HL-60 (cell line): ENCODE measurements at regions not wholly inside any gene's neighbourhood (a gene's known extent, or its start where the extent isn't known, plus 50 kb on each side); places are given as distances from the start of the nearest gene placed in this dataset.

Experiments used
- DNase-seq, 2 experiments: peaks; one replicate each; pipeline ENCODE4 v3.0.0-alpha.2; 2010 to 2020; ENCODE audit warnings: low read depth in 1 of 2, low spot score in 1 of 2
- H3K27ac ChIP-seq: fragments of 250-450 bp; sonication (Bioruptor Pico); replicated peaks from 2 replicates; pipeline ENCODE4 v1.5.1; 2020; ENCODE audit warnings: mild to moderate bottlenecking, moderate library complexity
- H3K27me3 ChIP-seq: fragments of 250-450 bp; sonication (Bioruptor Pico); 2 replicates; pipeline ENCODE4 v1.5.1; 2021; ENCODE audit warnings: mild to moderate bottlenecking, moderate library complexity; ENCODE audit not compliant: insufficient read depth, poor library complexity, severe bottlenecking
- H3K4me3 ChIP-seq: replicated peaks from 2 replicates; pipeline ENCODE4 v1.5.1; 2011; ENCODE audit warnings: mild to moderate bottlenecking, control low read depth, low read length; ENCODE audit not compliant: insufficient read depth
- GABPA ChIP-seq: IDR thresholded peaks from 2 replicates; pipeline ENCODE4 v1.6.1; 2012; ENCODE audit warnings: low read depth
- POLR2AphosphoS5 ChIP-seq: IDR thresholded peaks from 2 replicates; pipeline ENCODE4 v1.6.1; 2012; ENCODE audit warnings: low read depth
- SPI1 ChIP-seq: IDR thresholded peaks from 2 replicates; pipeline ENCODE4 v1.6.1; 2012; ENCODE audit warnings: low read depth, mild to moderate bottlenecking, borderline replicate concordance
- TF ChIP-seq, protein P1 (sequence below): IDR thresholded peaks from one replicate; pipeline ENCODE4 v1.5.1; 2011; ENCODE audit warnings: low read length, control low read depth, inconsistent platforms; ENCODE audit not compliant: insufficient read depth
- TF ChIP-seq, protein P2 (sequence below): IDR thresholded peaks from 2 replicates; pipeline ENCODE4 v1.6.1; 2012; ENCODE audit warnings: low read depth; ENCODE audit not compliant: insufficient replicate concordance

DNA sequence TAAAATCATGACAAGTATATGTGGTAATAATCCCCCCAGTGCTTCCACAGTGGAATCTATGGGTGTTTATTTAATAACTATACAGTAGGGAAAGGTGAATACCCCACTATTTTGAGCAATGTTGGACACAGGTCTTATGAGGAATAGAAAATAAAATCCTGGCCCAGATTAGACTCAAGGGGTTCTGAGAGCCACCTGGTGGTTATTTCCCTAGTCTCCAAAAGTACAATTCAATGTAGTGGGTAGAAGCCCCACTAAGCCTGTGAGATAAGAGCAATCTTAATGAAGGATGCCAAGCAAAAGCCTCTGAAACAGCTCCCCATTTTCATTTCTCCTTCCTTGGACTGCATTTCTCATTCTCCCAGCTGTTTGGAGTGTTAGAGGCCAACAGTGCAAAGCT lies 328.2 kb upstream of the NR3C2 start:
- no peaks in the 10 kb centered on the region for H3K27me3 ChIP-seq
- TF ChIP-seq, protein P1, sequence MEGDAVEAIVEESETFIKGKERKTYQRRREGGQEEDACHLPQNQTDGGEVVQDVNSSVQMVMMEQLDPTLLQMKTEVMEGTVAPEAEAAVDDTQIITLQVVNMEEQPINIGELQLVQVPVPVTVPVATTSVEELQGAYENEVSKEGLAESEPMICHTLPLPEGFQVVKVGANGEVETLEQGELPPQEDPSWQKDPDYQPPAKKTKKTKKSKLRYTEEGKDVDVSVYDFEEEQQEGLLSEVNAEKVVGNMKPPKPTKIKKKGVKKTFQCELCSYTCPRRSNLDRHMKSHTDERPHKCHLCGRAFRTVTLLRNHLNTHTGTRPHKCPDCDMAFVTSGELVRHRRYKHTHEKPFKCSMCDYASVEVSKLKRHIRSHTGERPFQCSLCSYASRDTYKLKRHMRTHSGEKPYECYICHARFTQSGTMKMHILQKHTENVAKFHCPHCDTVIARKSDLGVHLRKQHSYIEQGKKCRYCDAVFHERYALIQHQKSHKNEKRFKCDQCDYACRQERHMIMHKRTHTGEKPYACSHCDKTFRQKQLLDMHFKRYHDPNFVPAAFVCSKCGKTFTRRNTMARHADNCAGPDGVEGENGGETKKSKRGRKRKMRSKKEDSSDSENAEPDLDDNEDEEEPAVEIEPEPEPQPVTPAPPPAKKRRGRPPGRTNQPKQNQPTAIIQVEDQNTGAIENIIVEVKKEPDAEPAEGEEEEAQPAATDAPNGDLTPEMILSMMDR: no peak
- TF ChIP-seq POLR2AphosphoS5 (no peak), SPI1 (no peak), GABPA (no peak)
- TF ChIP-seq, protein P2, sequence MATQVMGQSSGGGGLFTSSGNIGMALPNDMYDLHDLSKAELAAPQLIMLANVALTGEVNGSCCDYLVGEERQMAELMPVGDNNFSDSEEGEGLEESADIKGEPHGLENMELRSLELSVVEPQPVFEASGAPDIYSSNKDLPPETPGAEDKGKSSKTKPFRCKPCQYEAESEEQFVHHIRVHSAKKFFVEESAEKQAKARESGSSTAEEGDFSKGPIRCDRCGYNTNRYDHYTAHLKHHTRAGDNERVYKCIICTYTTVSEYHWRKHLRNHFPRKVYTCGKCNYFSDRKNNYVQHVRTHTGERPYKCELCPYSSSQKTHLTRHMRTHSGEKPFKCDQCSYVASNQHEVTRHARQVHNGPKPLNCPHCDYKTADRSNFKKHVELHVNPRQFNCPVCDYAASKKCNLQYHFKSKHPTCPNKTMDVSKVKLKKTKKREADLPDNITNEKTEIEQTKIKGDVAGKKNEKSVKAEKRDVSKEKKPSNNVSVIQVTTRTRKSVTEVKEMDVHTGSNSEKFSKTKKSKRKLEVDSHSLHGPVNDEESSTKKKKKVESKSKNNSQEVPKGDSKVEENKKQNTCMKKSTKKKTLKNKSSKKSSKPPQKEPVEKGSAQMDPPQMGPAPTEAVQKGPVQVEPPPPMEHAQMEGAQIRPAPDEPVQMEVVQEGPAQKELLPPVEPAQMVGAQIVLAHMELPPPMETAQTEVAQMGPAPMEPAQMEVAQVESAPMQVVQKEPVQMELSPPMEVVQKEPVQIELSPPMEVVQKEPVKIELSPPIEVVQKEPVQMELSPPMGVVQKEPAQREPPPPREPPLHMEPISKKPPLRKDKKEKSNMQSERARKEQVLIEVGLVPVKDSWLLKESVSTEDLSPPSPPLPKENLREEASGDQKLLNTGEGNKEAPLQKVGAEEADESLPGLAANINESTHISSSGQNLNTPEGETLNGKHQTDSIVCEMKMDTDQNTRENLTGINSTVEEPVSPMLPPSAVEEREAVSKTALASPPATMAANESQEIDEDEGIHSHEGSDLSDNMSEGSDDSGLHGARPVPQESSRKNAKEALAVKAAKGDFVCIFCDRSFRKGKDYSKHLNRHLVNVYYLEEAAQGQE: no peak
- H3K4me3 ChIP-seq: no peak overlapping the region
- no peak overlapping the region for H3K27ac ChIP-seq
- no peak for DNase-seq

DNA sequence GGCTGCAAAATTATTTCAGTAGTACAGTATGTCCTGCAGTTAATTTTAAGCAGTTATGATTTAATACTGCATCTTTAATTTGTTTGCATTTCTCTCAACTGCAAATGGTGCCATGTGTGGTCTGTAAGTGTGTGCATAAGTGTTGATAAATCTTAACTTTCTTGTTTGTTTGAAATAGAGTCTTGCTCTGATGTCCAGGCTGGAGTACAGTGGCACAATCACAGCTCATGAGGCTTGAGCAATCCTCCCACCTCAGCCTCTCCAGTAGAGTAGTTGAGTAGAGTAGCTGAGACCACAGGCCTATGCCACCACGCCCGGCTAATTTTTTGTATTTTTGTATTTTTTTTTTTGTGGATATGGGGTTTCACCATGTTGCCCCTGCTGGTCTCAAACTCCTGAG lies 322.5 kb upstream of the NR3C2 start:
- Histone ChIP-seq H3K27ac (no peak overlapping the region), H3K4me3 (no peak overlapping the region), H3K27me3 (no peaks in the 10 kb centered on the region)
- TF ChIP-seq POLR2AphosphoS5 (no peak), GABPA (no peak), SPI1 (no peak)
- TF ChIP-seq, protein P2: no peak
- TF ChIP-seq, protein P1: no peak
- no peak for DNase-seq

DNA sequence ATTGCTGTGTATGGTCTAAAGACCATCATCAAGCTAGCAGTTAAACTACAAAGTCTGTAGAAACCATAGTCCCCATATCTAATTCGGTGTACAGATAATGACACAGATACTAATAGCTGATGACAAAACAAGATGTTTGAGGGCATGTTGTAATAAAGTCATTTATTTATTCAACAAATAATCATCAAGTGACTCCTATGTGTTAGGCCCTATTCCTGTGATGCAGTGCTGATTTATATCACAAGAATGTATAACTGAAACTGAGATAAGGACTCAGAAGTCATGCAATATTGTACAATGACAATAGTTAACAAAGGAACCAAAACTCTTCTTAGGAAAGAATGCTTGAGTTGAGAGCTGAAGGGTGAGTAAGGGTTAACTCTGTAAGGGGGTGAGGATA lies 315.0 kb upstream of the NR3C2 start:
- Histone ChIP-seq H3K4me3 (no peak overlapping the region), H3K27me3 (no peaks in the 10 kb centered on the region), H3K27ac (no peak overlapping the region)
- no peak for DNase-seq
- TF ChIP-seq, protein P2: no peak
- TF ChIP-seq, protein P1: no peak
- TF ChIP-seq POLR2AphosphoS5 (no peak), SPI1 (no peak), GABPA (no peak)
